ENCODE measurements at regions not wholly inside any gene's neighbourhood (a gene's known extent, or its start where the extent isn't known, plus 50 kb on each side); places are given as distances from the start of the nearest gene placed in this dataset.

DNA sequence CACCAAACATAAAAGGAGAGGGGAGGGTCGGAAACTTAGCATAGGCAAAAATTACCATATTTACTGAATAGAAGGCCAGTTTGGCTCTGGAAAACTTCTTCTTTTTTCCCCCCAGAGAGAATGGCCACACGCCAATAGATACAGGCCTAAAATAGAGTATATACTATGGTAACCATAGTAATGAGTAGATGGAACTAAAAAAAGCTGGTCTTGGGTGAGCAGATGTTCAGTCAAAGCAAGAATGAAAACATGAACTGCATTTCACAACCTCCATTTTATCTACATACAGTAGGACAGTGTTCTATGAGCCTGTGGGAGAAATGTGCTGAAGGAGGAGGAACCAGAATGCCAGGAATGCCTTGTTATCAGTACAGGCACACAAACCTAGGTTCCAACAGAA is 141.7 kb upstream of the SEMA3A start:
- Histone ChIP-seq H3K27ac (ENCODE audit: low read depth, low read length, poor library complexity, severe bottlenecking) (no peak overlapping the region), H2AFZ (ENCODE audit: low read length) (no peak overlapping the region), H4K20me1 (ENCODE audit: insufficient read depth, low read length) (no peaks in the 10 kb centered on the region), H3K36me3 (ENCODE audit: insufficient read depth, low read length) (no peaks in the 10 kb centered on the region), H3K79me2 (ENCODE audit: insufficient read depth, low read depth, low read length) (no peaks in the 10 kb centered on the region), H3K9me2 (ENCODE audit: insufficient read depth, low read length) (no peaks in the 10 kb centered on the region), H3K4me2 (ENCODE audit: low read length) (no peak overlapping the region), H3K4me1 (ENCODE audit: insufficient read depth, low read length, poor library complexity, severe bottlenecking) (no peaks in the 10 kb centered on the region), H3K4me3 (ENCODE audit: low read depth, low read length, poor library complexity, severe bottlenecking) (no peak overlapping the region), H3K9me3 (ENCODE audit: low read length) (no peaks in the 10 kb centered on the region)
- intact Hi-C loops (cut with micrococcal nuclease; ENCODE audit: unreplicated experiment), result no loop called here
- no peak for DNase-seq (ENCODE audit: low spot score)
- no TSS peak for BruUV-seq (replicated peaks)
- TF ChIP-seq EZH2phosphoT487 (IDR thresholded peaks at IDR 0.05; ENCODE audit: borderline replicate concordance, low read depth, low read length), result no peak
- TF ChIP-seq, protein P1, sequence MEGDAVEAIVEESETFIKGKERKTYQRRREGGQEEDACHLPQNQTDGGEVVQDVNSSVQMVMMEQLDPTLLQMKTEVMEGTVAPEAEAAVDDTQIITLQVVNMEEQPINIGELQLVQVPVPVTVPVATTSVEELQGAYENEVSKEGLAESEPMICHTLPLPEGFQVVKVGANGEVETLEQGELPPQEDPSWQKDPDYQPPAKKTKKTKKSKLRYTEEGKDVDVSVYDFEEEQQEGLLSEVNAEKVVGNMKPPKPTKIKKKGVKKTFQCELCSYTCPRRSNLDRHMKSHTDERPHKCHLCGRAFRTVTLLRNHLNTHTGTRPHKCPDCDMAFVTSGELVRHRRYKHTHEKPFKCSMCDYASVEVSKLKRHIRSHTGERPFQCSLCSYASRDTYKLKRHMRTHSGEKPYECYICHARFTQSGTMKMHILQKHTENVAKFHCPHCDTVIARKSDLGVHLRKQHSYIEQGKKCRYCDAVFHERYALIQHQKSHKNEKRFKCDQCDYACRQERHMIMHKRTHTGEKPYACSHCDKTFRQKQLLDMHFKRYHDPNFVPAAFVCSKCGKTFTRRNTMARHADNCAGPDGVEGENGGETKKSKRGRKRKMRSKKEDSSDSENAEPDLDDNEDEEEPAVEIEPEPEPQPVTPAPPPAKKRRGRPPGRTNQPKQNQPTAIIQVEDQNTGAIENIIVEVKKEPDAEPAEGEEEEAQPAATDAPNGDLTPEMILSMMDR (conservative IDR thresholded peaks at IDR 0.05; ENCODE audit: low read length), result no peak
- CTCF ChIA-PET (ENCODE audit: unreplicated experiment), result no interaction called here
- POLR2A ChIA-PET, result no interaction called here

DNA sequence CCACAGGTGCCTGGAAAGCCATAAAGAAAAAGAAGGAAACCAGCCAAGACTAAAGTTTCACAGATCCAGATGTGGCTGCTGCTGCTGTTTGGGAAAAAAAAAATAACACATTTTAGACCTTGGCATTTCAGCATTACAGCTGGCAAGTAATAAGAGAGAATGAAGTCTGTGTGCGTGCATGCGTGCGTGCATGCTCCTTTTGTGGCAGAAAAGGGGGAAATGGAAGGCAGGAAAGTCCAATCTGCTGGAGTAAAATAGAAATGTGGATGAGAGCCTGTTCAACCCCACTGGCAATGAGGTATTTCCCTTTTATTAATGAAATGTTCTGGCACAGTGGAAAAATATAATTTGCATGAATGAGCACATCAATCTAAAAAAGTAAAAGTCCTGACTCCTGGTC is 137.0 kb upstream of the SEMA3A start:
- H3K4me1 ChIP-seq (ENCODE audit: insufficient read depth, low read length, poor library complexity, severe bottlenecking), result no peaks in the 10 kb centered on the region
- H3K27ac ChIP-seq (ENCODE audit: low read depth, low read length, poor library complexity, severe bottlenecking), result no peak overlapping the region
- no peaks in the 10 kb centered on the region for H3K79me2 ChIP-seq (ENCODE audit: insufficient read depth, low read depth, low read length)
- intact Hi-C loops (cut with micrococcal nuclease; ENCODE audit: unreplicated experiment), result no loop called here
- no TSS peak for BruUV-seq (replicated peaks)
- H2AFZ ChIP-seq (ENCODE audit: low read length), result no peak overlapping the region
- H3K4me3 ChIP-seq (ENCODE audit: low read depth, low read length, poor library complexity, severe bottlenecking), result no peak overlapping the region
- no peaks in the 10 kb centered on the region for H3K36me3 ChIP-seq (ENCODE audit: insufficient read depth, low read length)
- no peaks in the 10 kb centered on the region for H3K9me3 ChIP-seq (ENCODE audit: low read length)
- ChIA-PET CTCF (ENCODE audit: unreplicated experiment) (no interaction called here), POLR2A (no interaction called here)
- no peaks in the 10 kb centered on the region; the same call in 1 of the 2 replicates for H3K9me2 ChIP-seq (ENCODE audit: insufficient read depth, low read length)
- H4K20me1 ChIP-seq (ENCODE audit: insufficient read depth, low read length), result no peaks in the 10 kb centered on the region
- no peak overlapping the region for H3K4me2 ChIP-seq (ENCODE audit: low read length)
- TF ChIP-seq, protein P1 (conservative IDR thresholded peaks at IDR 0.05; ENCODE audit: low read length), result no peak
- TF ChIP-seq EZH2phosphoT487 (IDR thresholded peaks at IDR 0.05; ENCODE audit: borderline replicate concordance, low read depth, low read length), result no peak
- DNase-seq (ENCODE audit: low spot score), result no peak

DNA sequence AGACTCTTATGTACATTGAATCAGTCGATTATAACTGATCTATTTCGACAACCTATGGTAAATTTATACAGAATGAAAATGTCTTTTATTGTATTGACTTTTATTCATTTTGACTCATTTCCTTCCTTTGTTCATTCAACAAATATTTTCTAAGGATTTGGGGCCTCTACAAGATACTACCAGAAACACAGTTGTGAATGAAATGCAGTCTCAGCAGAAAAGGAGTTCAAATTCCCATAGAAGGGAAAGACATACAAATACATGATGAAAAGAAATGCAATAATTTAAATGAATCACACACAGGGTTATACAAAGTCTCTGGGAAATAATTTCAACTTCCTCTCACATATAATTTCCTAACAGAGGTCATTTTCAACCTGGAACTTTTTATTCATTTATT is 134.0 kb upstream of the SEMA3A start:
- Histone ChIP-seq H3K4me3 (ENCODE audit: low read depth, low read length, poor library complexity, severe bottlenecking) (no peak overlapping the region), H3K9me3 (ENCODE audit: low read length) (no peaks in the 10 kb centered on the region), H3K9me2 (ENCODE audit: insufficient read depth, low read length) (no peaks in the 10 kb centered on the region; the same call in 1 of the 2 replicates), H3K27ac (ENCODE audit: low read depth, low read length, poor library complexity, severe bottlenecking) (no peak overlapping the region), H4K20me1 (ENCODE audit: insufficient read depth, low read length) (no peaks in the 10 kb centered on the region), H3K4me1 (ENCODE audit: insufficient read depth, low read length, poor library complexity, severe bottlenecking) (no peaks in the 10 kb centered on the region), H3K79me2 (ENCODE audit: insufficient read depth, low read depth, low read length) (no peaks in the 10 kb centered on the region), H3K36me3 (ENCODE audit: insufficient read depth, low read length) (no peaks in the 10 kb centered on the region), H2AFZ (ENCODE audit: low read length) (no peak overlapping the region), H3K4me2 (ENCODE audit: low read length) (no peak overlapping the region)
- POLR2A ChIA-PET, result no interaction called here
- DNase-seq (ENCODE audit: low spot score), result no peak
- TF ChIP-seq, protein P1 (conservative IDR thresholded peaks at IDR 0.05; ENCODE audit: low read length), result no peak
- no peak for TF ChIP-seq EZH2phosphoT487 (IDR thresholded peaks at IDR 0.05; ENCODE audit: borderline replicate concordance, low read depth, low read length)
- CTCF ChIA-PET (ENCODE audit: unreplicated experiment), result no interaction called here
- intact Hi-C loops (cut with micrococcal nuclease; ENCODE audit: unreplicated experiment), result no loop called here
- no TSS peak for BruUV-seq (replicated peaks)
